NCI-H2081 (cell line): ENCODE measurements at regions not wholly inside any gene's neighbourhood (a gene's known extent, or its start where the extent isn't known, plus 50 kb on each side); places are given as distances from the start of the nearest gene placed in this dataset.
"Not testable (repeated sequence)": the region's sequence is repeated elsewhere in the genome, so short reads cannot be mapped to it uniquely, and the experiment has no call there.

Source experiments
- DNase-seq, 2 experiments: peaks; one replicate each; lab custom pipeline; 2025; lab: John Stamatoyannopoulos, UW

GRCh38 chr21:31819692-31820091, 53.1 kb upstream of the HUNK start:
- DNase-seq, result not testable (repeated sequence)

GRCh38 chr21:31814356-31814755, 58.5 kb upstream of the HUNK start:
- not testable (repeated sequence) for DNase-seq

GRCh38 chr21:31813862-31814261, 59.0 kb upstream of the HUNK start:
- no peak for DNase-seq

DNA sequence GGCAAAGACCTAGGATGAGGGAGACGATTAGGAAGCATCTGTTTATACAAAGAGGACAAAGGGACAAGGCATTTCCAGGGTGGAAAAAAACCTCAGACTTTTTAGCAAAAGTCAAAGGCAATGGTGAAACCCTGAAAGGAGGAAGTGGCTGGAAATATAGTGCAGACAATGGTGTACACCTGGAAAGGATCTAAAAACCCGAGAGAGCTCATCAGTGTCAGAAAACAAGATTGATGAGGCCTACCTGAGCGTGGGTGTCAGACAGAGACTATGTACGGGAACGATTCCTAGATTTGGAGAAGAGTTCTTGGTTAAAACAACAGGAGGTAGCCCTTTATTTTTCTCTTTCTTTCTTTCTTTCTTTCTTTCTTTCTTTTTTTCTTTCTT, 68.8 kb upstream of the HUNK start:
- DNase-seq, result no peak

GRCh38 chr21:31803039-31804007, 69.5 kb upstream of the HUNK start:
- no peak for DNase-seq

DNA sequence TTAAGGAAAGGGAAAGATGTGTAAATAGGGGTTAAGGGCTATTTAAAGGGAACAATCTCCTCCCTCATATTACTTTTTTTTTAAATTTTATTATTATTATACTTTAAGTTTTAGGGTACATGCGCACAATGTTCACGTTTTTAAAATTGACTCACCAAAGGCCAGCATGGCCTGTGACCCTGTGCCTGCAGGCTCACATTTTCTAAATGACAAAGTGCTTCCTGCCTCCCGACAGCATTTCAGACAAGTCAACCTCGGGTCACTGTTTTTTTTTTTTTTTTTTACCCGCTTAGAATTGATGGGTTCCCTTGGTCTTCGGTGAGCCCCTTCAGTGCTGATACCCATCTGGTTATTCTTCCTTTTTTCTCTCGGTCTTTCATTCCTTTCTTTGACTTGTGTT, 70.4 kb upstream of the SCAF4 start:
- DNase-seq, result no peak

GRCh38 chr21:31801551-31802219, 69.8 kb upstream of the SCAF4 start:
- DNase-seq, result no peak

DNA sequence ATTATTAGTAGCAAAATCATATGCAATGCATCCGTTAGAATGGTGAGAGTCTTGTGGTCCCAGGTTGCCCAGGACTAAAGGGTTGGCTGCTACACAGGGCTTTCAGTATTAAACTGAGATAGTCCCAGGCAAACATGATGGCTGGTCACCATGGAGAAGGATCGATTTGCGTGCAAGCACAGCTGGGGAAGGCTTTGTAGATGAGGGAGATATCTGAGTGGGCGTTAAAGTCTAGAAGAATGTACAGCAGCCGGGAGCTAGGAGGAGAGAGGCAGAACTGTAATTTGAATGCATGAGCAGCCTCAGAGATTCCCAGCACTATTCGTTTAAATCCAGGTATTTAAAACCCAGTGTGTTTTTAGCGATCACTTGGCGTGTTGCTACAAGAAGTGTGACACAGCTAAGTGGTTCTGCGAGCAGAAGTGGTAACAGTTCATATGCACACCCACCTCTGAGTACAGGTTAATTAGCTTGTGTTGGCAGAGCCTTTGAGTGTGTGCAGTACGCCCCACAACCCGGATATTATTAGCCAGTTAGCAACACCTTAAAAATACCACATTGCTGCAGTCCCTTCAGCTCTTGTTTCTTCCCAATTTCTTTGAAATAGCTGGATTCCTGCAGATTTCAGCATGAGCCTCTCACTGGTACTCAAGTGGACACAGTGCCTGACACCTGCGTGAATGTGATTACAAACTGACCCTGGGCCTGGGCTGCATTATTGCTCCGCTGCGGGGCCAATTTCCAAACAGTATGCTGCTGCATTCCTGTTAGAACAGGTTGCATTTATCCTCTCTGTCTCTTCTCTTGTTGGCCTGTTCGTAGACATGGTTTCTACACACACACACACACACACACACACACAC, 67.2 kb upstream of the SCAF4 start:
- DNase-seq, result no peak

DNA sequence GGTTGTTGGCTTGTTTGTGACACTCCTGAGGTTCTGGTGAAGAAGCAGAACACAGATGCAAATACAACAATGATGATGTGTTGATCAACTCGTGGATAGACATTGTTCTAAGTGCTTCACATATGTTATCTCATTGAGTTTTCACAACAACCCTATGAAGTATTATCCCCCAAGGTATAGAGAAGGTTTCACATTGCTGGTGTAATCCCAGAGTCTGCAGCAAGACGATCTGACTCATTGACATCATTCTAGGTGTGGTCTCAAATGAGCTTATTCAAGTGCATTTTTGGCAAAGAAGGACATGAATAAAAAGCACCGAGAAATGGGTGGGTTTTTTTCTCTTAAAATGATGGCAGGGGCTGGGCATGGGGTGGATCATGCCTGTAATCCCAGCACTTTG, 64.1 kb upstream of the SCAF4 start:
- no peak for DNase-seq

GRCh38 chr21:31790420-31790819, 58.5 kb upstream of the SCAF4 start:
- DNase-seq, result not testable (repeated sequence)

- no peak for DNase-seq
Measured at GRCh38 chr21:31788581-31788980, 56.7 kb upstream of the SCAF4 start.

DNA sequence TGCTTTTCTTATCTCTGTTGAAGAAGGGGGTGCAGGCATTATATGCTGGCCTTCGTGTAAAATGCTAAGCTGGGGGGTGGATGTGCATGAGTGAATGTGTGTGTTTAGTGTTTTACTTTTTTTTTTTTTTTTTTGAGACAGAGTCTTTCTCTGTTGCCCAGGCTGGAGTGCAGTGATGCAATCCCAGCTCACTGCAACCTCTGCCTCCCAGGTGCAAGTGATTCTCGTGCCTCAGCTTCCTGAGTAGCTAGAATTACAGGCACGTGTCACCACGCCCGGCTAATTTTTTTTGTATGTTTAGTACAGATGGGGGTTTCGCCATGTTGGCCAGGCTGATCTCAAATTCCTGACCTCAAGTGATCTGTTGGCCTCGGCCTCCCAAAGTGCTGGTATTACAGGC, 55.8 kb upstream of the SCAF4 start:
- DNase-seq, result not testable (repeated sequence)

GRCh38 chr21:31786164-31786920, 54.4 kb upstream of the SCAF4 start:
- DNase-seq, result no peak

GRCh38 chr21:31785237-31786163, 53.6 kb upstream of the SCAF4 start:
- DNase-seq, result peak; percentile 66 to 69

GRCh38 chr21:31781737-31782136, 49.8 kb upstream of the SCAF4 start:
- DNase-seq, result peak in 1 of 2 experiments; percentile 45
